Gastroesophageal sphincter (tissue), 4 donors: ENCODE measurements at regions not wholly inside any gene's neighbourhood (a gene's known extent, or its start where the extent isn't known, plus 50 kb on each side); places are given as distances from the start of the nearest gene placed in this dataset.

Source experiments
- small RNA-seq, 4 donors: library from RNA; depleted of rRNA; stranded (forward); fragments of <200 nt; gene quantifications; one replicate each; pipeline ENCODE3, GENCODE V24; 2016

Small RNA genes in the stretch of these regions (small RNA-seq; reads per million reads assigned to genes)
- gene AP003385.4 = 0 reads per million in 4 donors
- 0 reads per million in 4 donors for gene AP003716.2
- gene RNU6-46P = 0 to 0.09 (median 0) reads per million in 4 donors
